Neutrophil (primary cell): ENCODE measurements at regions not wholly inside any gene's neighbourhood (a gene's known extent, or its start where the extent isn't known, plus 50 kb on each side); places are given as distances from the start of the nearest gene placed in this dataset.

Source experiments
- H3K27ac ChIP-seq: fragments of 200-600 bp; sonication (generic); 2 replicates; pipeline ENCODE4 v1.5.1; 2016; ENCODE audit warnings: mild to moderate bottlenecking, moderate library complexity
- H3K27me3 ChIP-seq: fragments of 200-600 bp; sonication (generic); 2 replicates; pipeline ENCODE4 v1.6.0; 2016; ENCODE audit warnings: mild to moderate bottlenecking
- H3K36me3 ChIP-seq: fragments of 200-600 bp; sonication (generic); 2 replicates; pipeline ENCODE4 v1.5.1; 2017
- H3K4me1 ChIP-seq, 2 experiments: fragments of 200-600 bp in 1 of 2; sonication (generic) in 1 of 2; 1 replicate in 1 of 2; 2 replicates in 1 of 2; pipeline versions ENCODE4 v1.5.1 to v1.6.1; 2013 to 2016; ENCODE audit warnings: low read depth in 1 of 2, low read length in 1 of 2, mild to moderate bottlenecking in 1 of 2, moderate library complexity in 1 of 2; ENCODE audit not compliant: control insufficient read depth in 1 of 2, insufficient read depth in 1 of 2
- H3K4me3 ChIP-seq, 2 experiments: fragments of 200-600 bp in 1 of 2; sonication (generic) in 1 of 2; 1 replicate in 1 of 2; 2 replicates in 1 of 2; pipeline ENCODE4 v1.5.1; 2013 to 2016; ENCODE audit warnings: low read depth in 1 of 2, low read length in 1 of 2, mild to moderate bottlenecking in 1 of 2, moderate library complexity in 1 of 2
- H3K9me3 ChIP-seq: fragments of 200-600 bp; sonication (generic); 2 replicates; pipeline ENCODE4 v1.5.1; 2016
- TF ChIP-seq, protein P1 (sequence below): fragments of 200-600 bp; sonication (generic); IDR thresholded peaks from 2 replicates; pipeline ENCODE4 v1.5.1; 2016; ENCODE audit warnings: antibody characterized with exemption

DNA sequence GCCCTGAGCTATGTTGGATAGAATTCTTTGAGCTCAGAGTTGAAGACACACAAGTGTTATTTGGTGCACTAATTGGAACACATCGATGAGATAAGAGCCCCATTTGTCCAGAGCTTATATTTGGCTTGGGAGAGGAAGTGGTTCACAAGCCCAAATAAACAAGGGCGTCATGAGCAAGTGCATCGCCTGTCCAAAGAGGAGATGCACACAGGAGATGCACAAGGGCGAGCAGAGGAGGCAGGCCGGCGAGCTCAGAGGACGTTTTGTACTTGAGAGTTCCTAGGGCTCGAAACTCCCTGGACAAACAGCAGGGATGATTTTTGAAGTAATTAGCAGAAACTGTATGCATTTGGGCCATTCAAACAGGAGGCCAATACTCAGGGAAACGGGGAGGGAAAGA, 212.8 kb upstream of the IRX1 start:
- H3K27me3 ChIP-seq: no peaks in the 10 kb centered on the region
- no peak overlapping the region for H3K4me3 ChIP-seq
- no peak overlapping the region for H3K27ac ChIP-seq
- H3K9me3 ChIP-seq: no peaks in the 10 kb centered on the region
- no peaks in the 10 kb centered on the region for H3K4me1 ChIP-seq
- TF ChIP-seq, protein P1, sequence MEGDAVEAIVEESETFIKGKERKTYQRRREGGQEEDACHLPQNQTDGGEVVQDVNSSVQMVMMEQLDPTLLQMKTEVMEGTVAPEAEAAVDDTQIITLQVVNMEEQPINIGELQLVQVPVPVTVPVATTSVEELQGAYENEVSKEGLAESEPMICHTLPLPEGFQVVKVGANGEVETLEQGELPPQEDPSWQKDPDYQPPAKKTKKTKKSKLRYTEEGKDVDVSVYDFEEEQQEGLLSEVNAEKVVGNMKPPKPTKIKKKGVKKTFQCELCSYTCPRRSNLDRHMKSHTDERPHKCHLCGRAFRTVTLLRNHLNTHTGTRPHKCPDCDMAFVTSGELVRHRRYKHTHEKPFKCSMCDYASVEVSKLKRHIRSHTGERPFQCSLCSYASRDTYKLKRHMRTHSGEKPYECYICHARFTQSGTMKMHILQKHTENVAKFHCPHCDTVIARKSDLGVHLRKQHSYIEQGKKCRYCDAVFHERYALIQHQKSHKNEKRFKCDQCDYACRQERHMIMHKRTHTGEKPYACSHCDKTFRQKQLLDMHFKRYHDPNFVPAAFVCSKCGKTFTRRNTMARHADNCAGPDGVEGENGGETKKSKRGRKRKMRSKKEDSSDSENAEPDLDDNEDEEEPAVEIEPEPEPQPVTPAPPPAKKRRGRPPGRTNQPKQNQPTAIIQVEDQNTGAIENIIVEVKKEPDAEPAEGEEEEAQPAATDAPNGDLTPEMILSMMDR: no peak
- no peaks in the 10 kb centered on the region for H3K36me3 ChIP-seq

DNA sequence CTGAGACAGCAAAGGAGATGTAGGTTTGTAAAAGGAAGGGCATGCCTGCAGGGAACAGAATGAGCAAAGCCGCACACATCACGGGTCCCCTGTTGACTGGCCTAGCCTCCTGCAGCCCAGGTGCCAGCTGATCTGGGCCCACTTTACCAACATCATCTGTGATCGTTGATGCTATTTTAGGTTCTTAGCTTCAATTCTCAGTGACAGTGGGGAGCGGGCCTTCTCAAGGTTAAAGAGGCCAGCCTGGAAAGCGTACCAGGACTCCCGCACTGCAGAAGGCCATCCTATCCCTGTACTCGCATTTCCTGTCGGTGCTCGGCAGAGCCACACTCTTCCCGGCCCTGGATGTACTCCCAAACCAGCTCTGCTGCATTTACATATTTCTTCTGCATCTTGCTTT, 213.5 kb upstream of the IRX1 start:
- H3K4me1 ChIP-seq: no peaks in the 10 kb centered on the region
- no peak overlapping the region for H3K4me3 ChIP-seq
- H3K36me3 ChIP-seq: no peaks in the 10 kb centered on the region
- H3K9me3 ChIP-seq: no peaks in the 10 kb centered on the region
- TF ChIP-seq, protein P1: no peak
- H3K27ac ChIP-seq: no peak overlapping the region
- no peaks in the 10 kb centered on the region for H3K27me3 ChIP-seq

DNA sequence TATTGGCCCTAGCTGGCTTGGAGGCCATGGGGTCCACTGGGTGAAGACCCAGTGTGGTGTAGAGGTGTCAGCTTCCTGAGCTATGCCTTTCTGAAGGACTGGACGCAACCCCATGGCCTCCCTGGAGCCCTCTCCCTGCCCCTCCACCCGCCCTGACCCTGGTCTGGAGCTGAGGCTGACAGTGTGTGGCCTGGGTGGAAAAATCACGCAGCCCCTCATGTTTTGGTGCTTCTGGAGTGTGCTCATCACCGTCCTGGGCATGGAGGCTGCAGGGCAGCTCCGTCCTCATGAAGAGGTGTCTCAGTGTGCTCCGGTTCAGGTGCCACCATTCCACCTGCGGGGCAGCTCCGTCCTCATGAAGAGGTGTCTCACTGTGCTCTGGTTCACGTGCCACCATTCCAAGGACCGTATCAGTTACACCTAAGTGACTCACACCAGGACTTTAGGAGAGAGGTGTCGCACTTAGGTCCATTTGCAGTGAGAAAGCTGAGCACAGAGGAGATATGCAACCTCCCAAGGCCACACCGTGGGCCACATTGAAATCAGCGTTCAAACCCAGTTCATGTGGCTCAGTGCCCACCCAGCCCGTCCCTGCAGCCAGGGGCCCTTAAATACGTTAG, 214.3 kb upstream of the IRX1 start:
- TF ChIP-seq, protein P1: no peak
- Histone ChIP-seq H3K4me3 (no peak overlapping the region), H3K4me1 (no peaks in the 10 kb centered on the region), H3K9me3 (no peaks in the 10 kb centered on the region), H3K27me3 (no peaks in the 10 kb centered on the region), H3K27ac (no peak overlapping the region), H3K36me3 (no peaks in the 10 kb centered on the region)

DNA sequence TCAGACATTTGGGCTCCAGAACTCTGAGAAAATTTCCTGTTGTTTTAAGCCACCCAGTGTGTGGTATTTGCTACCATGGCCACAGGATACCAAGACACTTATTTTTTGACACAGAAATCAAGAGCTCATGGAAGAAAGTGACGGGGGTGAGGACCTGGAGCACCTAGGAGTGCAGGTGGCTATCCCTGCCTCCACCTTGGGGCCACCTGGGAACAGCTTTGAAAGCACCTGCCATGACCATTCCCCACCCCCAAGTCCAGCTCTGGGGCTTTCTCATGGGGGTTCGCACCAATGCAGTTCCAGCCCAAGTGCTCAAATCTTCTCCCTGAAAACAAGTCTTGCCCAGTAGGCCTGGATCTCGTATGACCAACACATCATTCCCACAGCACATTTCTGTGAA, 214.9 kb upstream of the IRX1 start:
- Histone ChIP-seq H3K36me3 (no peaks in the 10 kb centered on the region), H3K4me1 (no peaks in the 10 kb centered on the region), H3K4me3 (no peak overlapping the region), H3K9me3 (no peaks in the 10 kb centered on the region), H3K27me3 (no peaks in the 10 kb centered on the region), H3K27ac (no peak overlapping the region)
- TF ChIP-seq, protein P1: no peak

DNA sequence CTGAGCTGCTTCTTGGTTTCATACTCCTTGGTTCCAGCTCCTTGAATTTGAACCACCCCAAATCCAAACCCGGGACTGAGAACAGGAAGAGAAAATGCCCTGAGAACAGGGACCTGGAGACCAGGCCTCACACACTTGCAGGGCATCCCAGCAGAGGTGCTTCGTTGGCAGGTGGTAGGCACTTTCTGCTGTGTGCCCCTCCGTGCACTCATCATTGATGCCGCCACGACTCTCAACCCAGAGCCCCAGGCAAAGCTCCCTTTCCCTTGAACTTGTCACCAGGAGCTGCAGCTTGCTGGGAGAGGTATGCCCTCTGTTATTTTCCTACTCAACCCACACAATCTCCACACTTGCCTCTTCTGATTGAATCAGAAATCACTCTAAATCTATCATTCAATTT, 217.8 kb upstream of the IRX1 start:
- H3K4me1 ChIP-seq: no peaks in the 10 kb centered on the region
- TF ChIP-seq, protein P1: no peak
- no peaks in the 10 kb centered on the region for H3K27me3 ChIP-seq
- H3K36me3 ChIP-seq: no peaks in the 10 kb centered on the region
- no peaks in the 10 kb centered on the region for H3K9me3 ChIP-seq
- no peak overlapping the region for H3K27ac ChIP-seq
- H3K4me3 ChIP-seq: no peak overlapping the region

DNA sequence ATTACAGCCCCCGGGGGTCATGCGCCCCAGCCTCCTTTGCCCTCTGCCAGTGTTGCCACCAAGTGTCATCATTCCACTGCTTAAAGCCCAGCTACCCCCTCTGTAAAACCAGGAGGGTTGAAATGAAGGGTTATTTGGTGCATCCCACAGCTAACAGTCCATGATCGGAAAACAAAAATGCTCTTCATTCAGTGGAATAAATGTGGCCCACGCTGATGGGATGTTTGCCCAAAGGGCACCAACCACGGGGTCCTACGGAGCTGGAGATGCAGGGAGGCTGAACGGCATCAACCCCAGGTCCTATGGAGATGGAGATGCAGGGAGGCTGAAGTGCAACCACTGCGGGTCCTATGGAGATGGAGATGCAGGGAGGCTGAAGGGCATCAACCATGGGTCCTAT, 218.5 kb upstream of the IRX1 start:
- no peaks in the 10 kb centered on the region for H3K4me1 ChIP-seq
- TF ChIP-seq, protein P1: no peak
- H3K27me3 ChIP-seq: no peaks in the 10 kb centered on the region
- no peak overlapping the region for H3K4me3 ChIP-seq
- no peaks in the 10 kb centered on the region for H3K36me3 ChIP-seq
- no peak overlapping the region for H3K27ac ChIP-seq
- no peaks in the 10 kb centered on the region for H3K9me3 ChIP-seq
